A673 (cell line): ENCODE measurements at regions not wholly inside any gene's neighbourhood (a gene's known extent, or its start where the extent isn't known, plus 50 kb on each side); places are given as distances from the start of the nearest gene placed in this dataset.

Experiments
- BruUV-seq: library from RNA; stranded (reverse); fragments of 400-500 nt; replicated peaks from 2 replicates; lab custom pipeline; 2021; lab: Mats Ljungman, UMichigan
- CTCF ChIA-PET: fragments of 300-600 bp; sonication (Branson Sonifier 250); formaldehyde crosslinking; loops from one replicate; lab custom pipeline; 2022; ENCODE audit warnings: antibody characterized with exemption; lab: Charles Lee
- POLR2A ChIA-PET: fragments of 300-600 bp; sonication (Branson Sonifier 250); formaldehyde crosslinking; loops from one replicate; lab custom pipeline; 2022; ENCODE audit warnings: antibody characterized with exemption; ENCODE audit not compliant: low non-redundant PET; lab: Charles Lee
- DNase-seq: peaks from one replicate; pipeline ENCODE4 v3.0.0-alpha.2; 2015; ENCODE audit warnings: low spot score
- H3K27ac ChIP-seq: fragments of 200-600 bp; sonication (generic); 2 replicates; pipeline ENCODE4 v1.5.1; 2016; ENCODE audit warnings: mixed run types, low read depth, mild to moderate bottlenecking, mixed read lengths, antibody characterized with exemption, low read length; ENCODE audit not compliant: poor library complexity, severe bottlenecking
- H3K27me3 ChIP-seq: fragments of 200-600 bp; sonication (generic); replicated peaks from 2 replicates; pipeline ENCODE4 v1.6.1; 2017; ENCODE audit warnings: mixed run types, low read depth, mild to moderate bottlenecking, mixed read lengths, antibody characterized with exemption, low read length; ENCODE audit not compliant: insufficient read depth, poor library complexity
- H3K36me3 ChIP-seq: fragments of 200-600 bp; sonication (generic); 2 replicates; pipeline ENCODE4 v1.6.1; 2016; ENCODE audit warnings: mixed run types, mild to moderate bottlenecking, mixed read lengths, antibody characterized with exemption, low read length; ENCODE audit not compliant: insufficient read depth, poor library complexity, severe bottlenecking
- H3K4me1 ChIP-seq: fragments of 200-600 bp; sonication (generic); 2 replicates; pipeline ENCODE4 v1.6.1; 2017; ENCODE audit warnings: mixed run types, mild to moderate bottlenecking, mixed read lengths, antibody characterized with exemption, low read length; ENCODE audit not compliant: insufficient read depth, poor library complexity, severe bottlenecking
- H3K4me3 ChIP-seq: fragments of 200-600 bp; sonication (generic); 2 replicates; pipeline ENCODE4 v1.5.1; 2016; ENCODE audit warnings: low read depth, mixed run types, mild to moderate bottlenecking, mixed read lengths, low read length; ENCODE audit not compliant: poor library complexity, severe bottlenecking
- H3K9me3 ChIP-seq: fragments of 200-600 bp; sonication (generic); 2 replicates; pipeline ENCODE4 v1.6.1; 2016; ENCODE audit warnings: mixed run types, low read depth, mild to moderate bottlenecking, mixed read lengths, antibody characterized with exemption, low read length; ENCODE audit not compliant: poor library complexity, severe bottlenecking
- EZH2 ChIP-seq: fragments of 200-600 bp; sonication (generic); IDR thresholded peaks from 2 replicates; pipeline ENCODE4 v1.6.1; 2017; ENCODE audit warnings: borderline replicate concordance, low read depth, mild to moderate bottlenecking, mixed read lengths, antibody characterized with exemption, low read length; ENCODE audit not compliant: poor library complexity, severe bottlenecking
- intact Hi-C: fragments of 100-400 bp; cut with micrococcal nuclease; formaldehyde crosslinking; loops from one replicate; pipeline ENCODE4 v1.10.0; 2022; ENCODE audit not compliant: unreplicated experiment
- TF ChIP-seq, protein P1 (sequence below): fragments of 300-800, 200-600 bp; sonication (generic); conservative IDR thresholded peaks from 2 replicates; pipeline ENCODE4 v1.5.1; 2017; ENCODE audit warnings: low read depth, mild to moderate bottlenecking, antibody characterized with exemption, low read length, moderate library complexity, mixed read lengths

DNA sequence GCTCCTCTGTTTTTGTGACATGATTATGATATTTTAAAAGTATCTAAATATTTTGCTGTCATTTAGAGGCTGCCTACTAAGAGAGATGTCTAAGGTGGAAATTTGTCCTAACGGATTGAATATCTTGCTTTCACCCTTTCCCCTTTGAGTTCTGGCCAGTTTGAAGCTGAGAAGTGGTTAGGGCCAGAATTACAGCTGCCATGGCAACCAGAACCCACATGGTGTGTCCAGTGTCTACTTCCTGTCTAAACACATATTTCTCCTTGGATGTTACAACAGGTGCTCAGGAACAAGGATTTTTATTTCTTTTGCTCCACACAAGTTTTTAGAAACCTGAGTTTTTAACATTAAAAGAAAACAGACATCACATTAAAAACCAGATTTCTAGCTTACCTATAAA lies 335.1 kb upstream of the OR4E1 start:
- POLR2A ChIA-PET = no interaction called here
- no peak for TF ChIP-seq EZH2
- TF ChIP-seq, protein P1, sequence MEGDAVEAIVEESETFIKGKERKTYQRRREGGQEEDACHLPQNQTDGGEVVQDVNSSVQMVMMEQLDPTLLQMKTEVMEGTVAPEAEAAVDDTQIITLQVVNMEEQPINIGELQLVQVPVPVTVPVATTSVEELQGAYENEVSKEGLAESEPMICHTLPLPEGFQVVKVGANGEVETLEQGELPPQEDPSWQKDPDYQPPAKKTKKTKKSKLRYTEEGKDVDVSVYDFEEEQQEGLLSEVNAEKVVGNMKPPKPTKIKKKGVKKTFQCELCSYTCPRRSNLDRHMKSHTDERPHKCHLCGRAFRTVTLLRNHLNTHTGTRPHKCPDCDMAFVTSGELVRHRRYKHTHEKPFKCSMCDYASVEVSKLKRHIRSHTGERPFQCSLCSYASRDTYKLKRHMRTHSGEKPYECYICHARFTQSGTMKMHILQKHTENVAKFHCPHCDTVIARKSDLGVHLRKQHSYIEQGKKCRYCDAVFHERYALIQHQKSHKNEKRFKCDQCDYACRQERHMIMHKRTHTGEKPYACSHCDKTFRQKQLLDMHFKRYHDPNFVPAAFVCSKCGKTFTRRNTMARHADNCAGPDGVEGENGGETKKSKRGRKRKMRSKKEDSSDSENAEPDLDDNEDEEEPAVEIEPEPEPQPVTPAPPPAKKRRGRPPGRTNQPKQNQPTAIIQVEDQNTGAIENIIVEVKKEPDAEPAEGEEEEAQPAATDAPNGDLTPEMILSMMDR = no peak
- intact Hi-C loops = no loop called here
- H3K9me3 ChIP-seq = no peaks in the 10 kb centered on the region
- H3K27ac ChIP-seq = no peak overlapping the region
- H3K36me3 ChIP-seq = no peaks in the 10 kb centered on the region
- BruUV-seq = no TSS peak
- H3K4me1 ChIP-seq = no peaks in the 10 kb centered on the region
- no peak overlapping the region for H3K4me3 ChIP-seq
- H3K27me3 ChIP-seq = no peaks in the 10 kb centered on the region
- CTCF ChIA-PET = no interaction called here
- DNase-seq = no peak

DNA sequence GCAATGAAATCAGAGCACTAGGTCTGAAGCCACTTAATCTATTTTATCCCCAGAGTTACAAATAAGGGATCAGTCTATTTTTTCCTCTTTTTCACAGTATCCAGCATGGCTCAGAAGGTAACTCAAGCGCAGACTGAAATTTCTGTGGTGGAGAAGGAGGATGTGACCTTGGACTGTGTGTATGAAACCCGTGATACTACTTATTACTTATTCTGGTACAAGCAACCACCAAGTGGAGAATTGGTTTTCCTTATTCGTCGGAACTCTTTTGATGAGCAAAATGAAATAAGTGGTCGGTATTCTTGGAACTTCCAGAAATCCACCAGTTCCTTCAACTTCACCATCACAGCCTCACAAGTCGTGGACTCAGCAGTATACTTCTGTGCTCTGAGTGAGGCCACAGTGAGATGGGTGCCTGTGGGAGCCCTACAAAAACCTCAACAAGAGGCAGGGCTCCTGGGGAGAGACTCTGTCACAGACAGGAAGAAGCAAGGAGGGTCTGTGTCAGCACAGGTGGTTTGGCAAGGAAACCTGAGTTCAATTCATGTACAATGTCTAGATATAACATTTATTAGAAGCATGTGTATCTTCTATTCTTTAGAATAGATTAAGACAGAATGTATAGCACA lies 334.3 kb upstream of the OR4E1 start:
- ChIA-PET CTCF (no interaction called here), POLR2A (no interaction called here)
- TF ChIP-seq EZH2 = no peak
- TF ChIP-seq, protein P1 = no peak
- BruUV-seq = no TSS peak
- H3K36me3 ChIP-seq = no peaks in the 10 kb centered on the region
- no peak for DNase-seq
- intact Hi-C loops = no loop called here
- H3K27me3 ChIP-seq = no peaks in the 10 kb centered on the region
- H3K4me3 ChIP-seq = no peak overlapping the region
- no peaks in the 10 kb centered on the region for H3K4me1 ChIP-seq
- no peaks in the 10 kb centered on the region for H3K9me3 ChIP-seq
- no peak overlapping the region for H3K27ac ChIP-seq

DNA sequence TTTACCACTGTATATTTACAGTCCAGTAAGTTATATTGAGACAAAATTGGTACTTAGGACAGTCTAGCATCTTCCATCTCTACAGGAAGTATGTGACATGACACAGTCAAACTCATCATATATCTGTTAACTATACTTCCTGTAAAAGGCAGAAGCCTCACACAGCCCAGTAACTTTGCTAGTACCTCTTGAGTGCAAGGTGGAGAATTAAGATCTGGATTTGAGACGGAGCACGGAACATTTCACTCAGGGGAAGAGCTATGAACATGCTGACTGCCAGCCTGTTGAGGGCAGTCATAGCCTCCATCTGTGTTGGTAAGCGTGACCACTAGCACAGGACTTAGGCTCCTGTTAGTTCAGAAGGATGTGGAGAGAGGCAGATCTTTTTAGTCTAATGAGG lies 333.7 kb upstream of the OR4E1 start:
- no peaks in the 10 kb centered on the region for H3K36me3 ChIP-seq
- H3K27me3 ChIP-seq = no peaks in the 10 kb centered on the region
- TF ChIP-seq EZH2 = no peak
- TF ChIP-seq, protein P1 = no peak
- POLR2A ChIA-PET = no interaction called here
- CTCF ChIA-PET = no interaction called here
- H3K4me1 ChIP-seq = no peaks in the 10 kb centered on the region
- BruUV-seq = no TSS peak
- no peak overlapping the region for H3K4me3 ChIP-seq
- no peaks in the 10 kb centered on the region for H3K9me3 ChIP-seq
- no peak overlapping the region for H3K27ac ChIP-seq
- no peak for DNase-seq
- intact Hi-C loops = no loop called here
